SU-DHL-6 (cell line): ENCODE measurements at regions not wholly inside any gene's neighbourhood (a gene's known extent, or its start where the extent isn't known, plus 50 kb on each side); places are given as distances from the start of the nearest gene placed in this dataset.

Experiments used
- CTCF ChIP-seq: fragments of 200-600 bp; sonication (generic); IDR thresholded peaks from one replicate; pipeline ENCODE4 v1.5.1; 2017; ENCODE audit warnings: antibody characterized with exemption, mild to moderate bottlenecking, low read length, moderate library complexity; ENCODE audit not compliant: insufficient read depth, poor library complexity, severe bottlenecking
- EZH2phosphoT487 ChIP-seq: fragments of 200-600 bp; sonication (generic), shearing (Covaris generic); conservative IDR thresholded peaks from 2 replicates; pipeline ENCODE4 v1.6.1; 2018; ENCODE audit warnings: mild to moderate bottlenecking, antibody characterized with exemption, low read length, moderate library complexity, mixed read lengths

- no peak for TF ChIP-seq CTCF
- no peak for TF ChIP-seq EZH2phosphoT487
These were observed 83.7 kb upstream of the BTG1 start for GRCh38 chr12:92229381-92229780.
